HepG2 (cell line): ENCODE measurements at regions not wholly inside any gene's neighbourhood (a gene's known extent, or its start where the extent isn't known, plus 50 kb on each side); places are given as distances from the start of the nearest gene placed in this dataset.

Source experiments
- ATAC-seq: fragments of 200-7000 bp; cut with Tn5 transposase; 3 replicates; pipeline ENCODE4 v1.9.1; 2020; ENCODE audit warnings: mild to moderate bottlenecking, moderate library complexity
- BruUV-seq: library from RNA; stranded (reverse); fragments of 400-500 nt; replicated peaks from 2 replicates; lab custom pipeline; 2021; lab: Mats Ljungman, UMichigan
- CTCF ChIA-PET: fragments of 300-600 bp; formaldehyde crosslinking; extraction: SDS; loops from one replicate; lab custom pipeline; 2021; ENCODE audit warnings: low total read pairs, inconsistent platforms, low intra/inter-chr PET ratio; lab: Yijun Ruan, JAX
- POLR2A ChIA-PET: fragments of 350-600 bp; sonication (Branson Sonifier 250); formaldehyde crosslinking; loops from one replicate; lab custom pipeline; 2020; ENCODE audit warnings: antibody characterized with exemption, inconsistent platforms; lab: Yijun Ruan, JAX
- DNase-seq: peaks from one replicate; pipeline ENCODE4 v3.0.0-alpha.2; 2015; ENCODE audit warnings: low spot score
- FAIRE-seq: peaks from 3 replicates; lab custom pipeline; 2011; peaks lifted over from hg19 to GRCh38; lab: Jason Lieb, UNC
- H2AFZ ChIP-seq: one replicate; pipeline ENCODE4 v1.6.1; 2011; ENCODE audit warnings: low read length, inconsistent platforms
- H3K27ac ChIP-seq: fragments of 300-600 bp; 3 replicates; pipeline ENCODE4 v1.8.0; 2011; ENCODE audit warnings: mixed run types, mild to moderate bottlenecking, mixed read lengths, low read length, inconsistent platforms; ENCODE audit not compliant: insufficient read depth; ENCODE audit errors: extremely low read length
- H3K27me3 ChIP-seq, 2 experiments: fragments of 200-600 bp in 1 of 2; 2 replicates in 1 of 2; 3 replicates in 1 of 2; pipeline versions ENCODE4 v1.6.0 to v1.8.0; 2011; ENCODE audit warnings: low read length in 2 of 2, mild to moderate bottlenecking in 2 of 2, moderate library complexity in 2 of 2, inconsistent platforms in 1 of 2; ENCODE audit not compliant: insufficient read depth in 2 of 2, control insufficient read depth in 1 of 2
- H3K36me3 ChIP-seq, 2 experiments: fragments of 200-600 bp in 1 of 2; replicated peaks in 1 of 2; 2 replicates in 1 of 2; 3 replicates in 1 of 2; pipeline versions ENCODE4 v1.5.1 to v1.8.0; 2011; ENCODE audit warnings: low read length in 2 of 2, inconsistent platforms in 1 of 2; ENCODE audit not compliant: insufficient read depth in 2 of 2, control insufficient read depth in 1 of 2
- H3K4me1 ChIP-seq: 2 replicates; pipeline ENCODE4 v1.5.1; 2012; ENCODE audit warnings: low read length, inconsistent platforms; ENCODE audit not compliant: insufficient read depth
- H3K4me2 ChIP-seq: 2 replicates; pipeline ENCODE4 v1.6.0; 2011; ENCODE audit warnings: low read depth, low read length, inconsistent platforms
- H3K4me3 ChIP-seq, 3 experiments: fragments of 200-600 bp in 1 of 3; sonication (generic), shearing (Covaris generic) in 1 of 3; replicated peaks in 1 of 3; 2 replicates each; pipeline ENCODE4 v1.5.1; 2011 to 2016; ENCODE audit warnings: low read length in 3 of 3, inconsistent platforms in 2 of 3, low read depth in 2 of 3, mild to moderate bottlenecking in 2 of 3, control low read depth in 1 of 3, mixed read lengths in 1 of 3; ENCODE audit not compliant: insufficient read depth in 1 of 3
- H3K79me2 ChIP-seq: one replicate; pipeline ENCODE4 v1.6.1; 2011; ENCODE audit warnings: low read length, inconsistent platforms; ENCODE audit not compliant: insufficient read depth
- H3K9ac ChIP-seq: 2 replicates; pipeline ENCODE4 v1.6.0; 2011; ENCODE audit warnings: mild to moderate bottlenecking, low read depth, low read length, inconsistent platforms; ENCODE audit not compliant: insufficient read depth
- H3K9me3 ChIP-seq: 2 replicates; pipeline ENCODE4 v1.5.1; 2012; ENCODE audit warnings: mild to moderate bottlenecking, low read length
- H4K20me1 ChIP-seq: 2 replicates; pipeline ENCODE4 v1.6.0; 2011; ENCODE audit warnings: inconsistent platforms, mild to moderate bottlenecking, low read length, moderate library complexity; ENCODE audit not compliant: insufficient read depth
- BRD4 ChIP-seq: sonication (generic); formaldehyde crosslinking; IDR thresholded peaks from 2 replicates; pipeline ENCODE4 v1.4.0; 2020; ENCODE audit warnings: missing genetic modification reagents
- CEBPB ChIP-seq: IDR thresholded peaks from 2 replicates; pipeline ENCODE4 v1.6.1; 2011; ENCODE audit warnings: low read depth, low read length, improper control_type of control experiment, borderline replicate concordance
- HNRNPUL1 ChIP-seq: fragments of 200-400 bp; formaldehyde crosslinking; IDR thresholded peaks from 2 replicates; pipeline ENCODE4 v1.6.1; 2017; ENCODE audit warnings: low read depth, mild to moderate bottlenecking, low read length, moderate library complexity
- KDM3A ChIP-seq: IDR thresholded peaks from 2 replicates; pipeline ENCODE4 v1.6.1; 2018; ENCODE audit warnings: low read depth, missing compliant biosample characterization
- NBN ChIP-seq: fragments of 450-650 bp; conservative IDR thresholded peaks from 2 replicates; pipeline ENCODE4 v1.6.1; 2017
- NFE2L2 ChIP-seq: fragments of 150-350 bp; IDR thresholded peaks from 2 replicates; pipeline ENCODE4 v1.6.1; 2014; ENCODE audit warnings: low read length
- NFIB ChIP-seq: sonication (generic); formaldehyde crosslinking; IDR thresholded peaks from 2 replicates; pipeline ENCODE4 v1.9.0; 2021; ENCODE audit warnings: missing genetic modification reagents, mild to moderate bottlenecking, borderline replicate concordance
- ZNF101 ChIP-seq: sonication (generic); formaldehyde crosslinking; IDR thresholded peaks from 2 replicates; pipeline ENCODE4 v1.4.0; 2020; ENCODE audit warnings: mild to moderate bottlenecking, low read depth, missing genetic modification reagents, borderline replicate concordance
- ZNF780A ChIP-seq: sonication (generic); formaldehyde crosslinking; IDR thresholded peaks from 2 replicates; pipeline ENCODE4 v1.8.0; 2022; ENCODE audit warnings: mild to moderate bottlenecking, missing genetic modification reagents, moderate library complexity
- WGBS: methylation state at CpG from one replicate; pipeline ENCODE4 v1.1.6; 2017; ENCODE audit warnings: low lambda C conversion rate; 5-methylcytosine and 5-hydroxymethylcytosine counted together
- in situ Hi-C: cut with HindIII; loops from 2 replicates; pipeline ENCODE4 v1.10.0; 2017; ENCODE audit warnings: low pct_unique_long_range_greater_than_20kb; ENCODE audit not compliant: extremely low pct_ligation_motif_present
- intact Hi-C: fragments of 100-400 bp; cut with micrococcal nuclease; formaldehyde crosslinking; loops from one replicate; pipeline ENCODE4 v1.10.0; 2022; ENCODE audit not compliant: unreplicated experiment
- TF ChIP-seq, protein P1 (sequence below): sonication (generic); formaldehyde crosslinking; IDR thresholded peaks from 2 replicates; pipeline ENCODE4 v1.4.0; 2020; ENCODE audit warnings: missing genetic modification reagents
- TF ChIP-seq, protein P2 (sequence below): sonication (generic); formaldehyde crosslinking; IDR thresholded peaks from 2 replicates; pipeline ENCODE4 v1.5.0; 2020; ENCODE audit warnings: missing genetic modification reagents
- TF ChIP-seq, protein P3 (sequence below): sonication (generic); formaldehyde crosslinking; IDR thresholded peaks from 2 replicates; pipeline ENCODE4 v1.8.0; 2022; ENCODE audit warnings: missing genetic modification reagents, mild to moderate bottlenecking, borderline replicate concordance
- TF ChIP-seq, protein P4 (sequence below): sonication (generic); formaldehyde crosslinking; IDR thresholded peaks from 2 replicates; pipeline ENCODE4 v1.4.0; 2020; ENCODE audit warnings: mild to moderate bottlenecking, missing genetic modification reagents

DNA sequence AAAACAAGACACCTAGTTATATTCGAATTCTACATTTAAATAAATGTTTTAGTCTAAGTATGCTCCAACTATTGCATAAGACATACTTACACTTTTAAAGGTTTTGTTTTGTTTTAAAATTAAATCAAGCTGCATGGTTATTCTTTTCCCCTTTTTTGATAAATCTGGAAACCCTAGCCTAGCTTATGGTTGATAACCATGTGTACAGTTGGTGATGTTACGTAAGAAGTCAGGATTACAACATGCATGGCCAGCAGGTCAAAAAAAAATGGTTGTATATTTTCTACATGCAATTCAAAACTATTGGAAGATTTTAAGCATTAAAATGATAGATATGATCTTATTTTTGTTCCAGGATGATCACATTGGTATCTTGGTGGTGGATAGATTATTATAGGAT is 1600.6 kb downstream of the PLA2G4A start:
- 7% methylated on average over 2 of the region's 2 CpGs for WGBS
- no peak overlapping the region for H3K4me3 ChIP-seq
- FAIRE-seq (no peak), DNase-seq (no peak), ATAC-seq (no peak)
- no peaks in the 10 kb centered on the region for H4K20me1 ChIP-seq
- no peak overlapping the region for H3K4me2 ChIP-seq
- H3K9ac ChIP-seq, result no peak overlapping the region
- H3K4me1 ChIP-seq, result no peaks in the 10 kb centered on the region
- H3K36me3 ChIP-seq, result no peaks in the 10 kb centered on the region
- H2AFZ ChIP-seq, result no peak overlapping the region
- TF ChIP-seq CEBPB, result 0 out of 2 replicates have a peak, but pooled peaks have one; percentile 24
- TF ChIP-seq, protein P1, sequence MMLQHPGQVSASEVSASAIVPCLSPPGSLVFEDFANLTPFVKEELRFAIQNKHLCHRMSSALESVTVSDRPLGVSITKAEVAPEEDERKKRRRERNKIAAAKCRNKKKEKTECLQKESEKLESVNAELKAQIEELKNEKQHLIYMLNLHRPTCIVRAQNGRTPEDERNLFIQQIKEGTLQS (CRISPR knock-in tag), result no peak
- TF ChIP-seq, protein P2, sequence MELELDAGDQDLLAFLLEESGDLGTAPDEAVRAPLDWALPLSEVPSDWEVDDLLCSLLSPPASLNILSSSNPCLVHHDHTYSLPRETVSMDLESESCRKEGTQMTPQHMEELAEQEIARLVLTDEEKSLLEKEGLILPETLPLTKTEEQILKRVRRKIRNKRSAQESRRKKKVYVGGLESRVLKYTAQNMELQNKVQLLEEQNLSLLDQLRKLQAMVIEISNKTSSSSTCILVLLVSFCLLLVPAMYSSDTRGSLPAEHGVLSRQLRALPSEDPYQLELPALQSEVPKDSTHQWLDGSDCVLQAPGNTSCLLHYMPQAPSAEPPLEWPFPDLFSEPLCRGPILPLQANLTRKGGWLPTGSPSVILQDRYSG, result no peak
- in situ Hi-C loops, result no loop called here
- no peak overlapping the region for H3K27ac ChIP-seq
- POLR2A ChIA-PET, result no interaction called here
- intact Hi-C loops, result no loop called here
- CTCF ChIA-PET, result no interaction called here
- no peaks in the 10 kb centered on the region for H3K79me2 ChIP-seq
- H3K27me3 ChIP-seq, result no peaks in the 10 kb centered on the region
- H3K9me3 ChIP-seq, result no peaks in the 10 kb centered on the region
- no TSS peak for BruUV-seq

DNA sequence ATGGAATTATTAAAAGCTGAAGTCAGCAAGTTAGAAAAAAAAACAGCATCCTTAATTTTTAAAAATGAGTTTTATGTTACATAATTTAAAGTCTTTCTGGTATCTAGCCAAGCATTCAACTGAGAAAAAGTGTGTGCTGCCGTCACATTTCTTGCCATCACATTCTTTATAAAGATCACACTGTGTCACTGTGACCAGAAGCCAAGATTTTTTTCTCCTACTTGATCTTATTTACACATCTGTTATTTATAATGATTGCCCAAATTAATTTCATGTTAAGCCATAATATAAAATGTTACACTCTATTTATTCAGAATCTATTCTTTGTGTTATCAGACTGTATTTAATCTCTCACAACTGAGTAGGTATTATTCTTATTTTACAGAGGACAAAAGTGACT is 1603.7 kb downstream of the PLA2G4A start:
- intact Hi-C loops, result no loop called here
- 3% methylated on average over 1 of the region's 1 CpG for WGBS
- in situ Hi-C loops, result no loop called here

More for the DNA sequence above, 1603.7 kb downstream of the PLA2G4A start:
- TF ChIP-seq HNRNPUL1, result no peak
- TF ChIP-seq BRD4, result no peak
- no peak for TF ChIP-seq KDM3A (CRISPR knock-in tag)
- TF ChIP-seq, protein P3, sequence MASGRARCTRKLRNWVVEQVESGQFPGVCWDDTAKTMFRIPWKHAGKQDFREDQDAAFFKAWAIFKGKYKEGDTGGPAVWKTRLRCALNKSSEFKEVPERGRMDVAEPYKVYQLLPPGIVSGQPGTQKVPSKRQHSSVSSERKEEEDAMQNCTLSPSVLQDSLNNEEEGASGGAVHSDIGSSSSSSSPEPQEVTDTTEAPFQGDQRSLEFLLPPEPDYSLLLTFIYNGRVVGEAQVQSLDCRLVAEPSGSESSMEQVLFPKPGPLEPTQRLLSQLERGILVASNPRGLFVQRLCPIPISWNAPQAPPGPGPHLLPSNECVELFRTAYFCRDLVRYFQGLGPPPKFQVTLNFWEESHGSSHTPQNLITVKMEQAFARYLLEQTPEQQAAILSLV (CRISPR knock-in tag), result no peak
- TF ChIP-seq, protein P4, sequence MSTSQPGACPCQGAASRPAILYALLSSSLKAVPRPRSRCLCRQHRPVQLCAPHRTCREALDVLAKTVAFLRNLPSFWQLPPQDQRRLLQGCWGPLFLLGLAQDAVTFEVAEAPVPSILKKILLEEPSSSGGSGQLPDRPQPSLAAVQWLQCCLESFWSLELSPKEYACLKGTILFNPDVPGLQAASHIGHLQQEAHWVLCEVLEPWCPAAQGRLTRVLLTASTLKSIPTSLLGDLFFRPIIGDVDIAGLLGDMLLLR (CRISPR knock-in tag), result no peak
- no peak for TF ChIP-seq ZNF780A (CRISPR knock-in tag)
- no peak for TF ChIP-seq NBN
- no peak for TF ChIP-seq NFIB (CRISPR knock-in tag)
- TF ChIP-seq ZNF101 (CRISPR knock-in tag), result no peak
- TF ChIP-seq NFE2L2, result no peak
- ATAC-seq, result no peak
- BruUV-seq, result no TSS peak
- Histone ChIP-seq H3K27me3 (no peaks in the 10 kb centered on the region), H3K4me3 (no peak overlapping the region), H4K20me1 (no peaks in the 10 kb centered on the region), H3K4me2 (no peak overlapping the region), H3K27ac (no peak overlapping the region), H3K36me3 (no peaks in the 10 kb centered on the region), H3K4me1 (no peaks in the 10 kb centered on the region), H3K9me3 (no peaks in the 10 kb centered on the region), H3K79me2 (no peaks in the 10 kb centered on the region), H2AFZ (no peak overlapping the region), H3K9ac (no peak overlapping the region)
- DNase-seq, result no peak
- POLR2A ChIA-PET, result no interaction called here
- CTCF ChIA-PET, result no interaction called here
- FAIRE-seq, result no peak
